ENCODE measurements at regions not wholly inside any gene's neighbourhood (a gene's known extent, or its start where the extent isn't known, plus 50 kb on each side); places are given as distances from the start of the nearest gene placed in this dataset.

- TF ChIP-seq CTCF (IDR thresholded peaks at IDR 0.05) (no peak), EP300 (IDR thresholded peaks at IDR 0.05) (no peak)
Observed at GRCh38 chr6:21526974-21527373, 66.6 kb upstream of the SOX4 start.
